GM19468 (cell line): ENCODE measurements at regions not wholly inside any gene's neighbourhood (a gene's known extent, or its start where the extent isn't known, plus 50 kb on each side); places are given as distances from the start of the nearest gene placed in this dataset.
"Not testable (repeated sequence)": the region's sequence is repeated elsewhere in the genome, so short reads cannot be mapped to it uniquely, and the experiment has no call there.

ENCODE experiments used
- ATAC-seq: cut with Tn5 transposase; IDR thresholded peaks from one replicate; pipeline ENCODE4 v1.9.1; 2021; ENCODE audit warnings: mild to moderate bottlenecking, moderate library complexity, moderate number of reproducible peaks; ENCODE audit not compliant: unreplicated experiment; ENCODE audit errors: extremely low read depth

GRCh38 chr5:123960526-123960925 is 448.5 kb downstream of the CSNK1G3 start:
- no peak for ATAC-seq

GRCh38 chr5:123951582-123951977 is 439.6 kb downstream of the CSNK1G3 start:
- ATAC-seq, result no peak

GRCh38 chr5:123950701-123951581 is 439.0 kb downstream of the CSNK1G3 start:
- ATAC-seq, result no peak

- ATAC-seq, result no peak
These were observed 437.9 kb downstream of the CSNK1G3 start for GRCh38 chr5:123949807-123950340.

GRCh38 chr5:123949043-123949804 is 437.2 kb downstream of the CSNK1G3 start:
- ATAC-seq, result no peak

- no peak for ATAC-seq
These were observed 435.8 kb downstream of the CSNK1G3 start for GRCh38 chr5:123947797-123948196.

GRCh38 chr5:123945548-123945947 is 433.6 kb downstream of the CSNK1G3 start:
- no peak for ATAC-seq

- ATAC-seq, result no peak
These were observed 431.2 kb downstream of the CSNK1G3 start for GRCh38 chr5:123943151-123943550.

GRCh38 chr5:123940416-123940815 is 428.4 kb downstream of the CSNK1G3 start:
- no peak for ATAC-seq

GRCh38 chr5:123937230-123937629 is 425.3 kb downstream of the CSNK1G3 start:
- ATAC-seq, result no peak

- no peak for ATAC-seq
These were observed 424.6 kb downstream of the CSNK1G3 start for GRCh38 chr5:123936548-123936947.

- ATAC-seq, result not testable (repeated sequence)
These were observed 421.8 kb downstream of the CSNK1G3 start for GRCh38 chr5:123933812-123934211.

- no peak for ATAC-seq
These were observed 417.1 kb downstream of the CSNK1G3 start for GRCh38 chr5:123929055-123929474.

- ATAC-seq, result no peak
These were observed 416.4 kb downstream of the CSNK1G3 start for GRCh38 chr5:123928401-123928800.

- no peak for ATAC-seq
These were observed 409.2 kb downstream of the CSNK1G3 start for GRCh38 chr5:123921193-123921592.

GRCh38 chr5:123916345-123917121 is 404.6 kb downstream of the CSNK1G3 start:
- ATAC-seq, result no peak

GRCh38 chr5:123914333-123914732 is 402.4 kb downstream of the CSNK1G3 start:
- ATAC-seq, result no peak

- ATAC-seq, result no peak
These were observed 395.4 kb downstream of the CSNK1G3 start for GRCh38 chr5:123907349-123907748.

- no peak for ATAC-seq
These were observed 394.8 kb downstream of the CSNK1G3 start for GRCh38 chr5:123906698-123907295.

- no peak for ATAC-seq
These were observed 373.1 kb downstream of the CSNK1G3 start for GRCh38 chr5:123885081-123885480.
